Vagina (tissue), 2 donors: ENCODE measurements at regions not wholly inside any gene's neighbourhood (a gene's known extent, or its start where the extent isn't known, plus 50 kb on each side); places are given as distances from the start of the nearest gene placed in this dataset.

Experiments
- CTCF ChIP-seq, 3 experiments: fragments of 450-650 bp in 2 of 3; fragments of 200-600 bp in 1 of 3; sonication (generic) in 1 of 3; IDR thresholded peaks; one replicate each; pipeline ENCODE4 v1.5.1; 2017 to 2019; ENCODE audit warnings: antibody characterized with exemption in 3 of 3, mild to moderate bottlenecking in 2 of 3, moderate library complexity in 2 of 3
- POLR2A ChIP-seq, 2 donors: fragments of 450-650 bp; IDR thresholded peaks; one replicate each; pipeline ENCODE4 v1.6.1; 2017; ENCODE audit warnings: antibody characterized with exemption in 2 of 2, mild to moderate bottlenecking in 2 of 2, moderate library complexity in 2 of 2

- no peak for TF ChIP-seq POLR2A (IDR thresholded peaks at IDR 0.05)
- no peak for TF ChIP-seq CTCF (IDR thresholded peaks at IDR 0.05)
Observed at GRCh38 chr5:104082754-104083153, 520.2 kb upstream of the NUDT12 start.
